ENCODE measurements at regions not wholly inside any gene's neighbourhood (a gene's known extent, or its start where the extent isn't known, plus 50 kb on each side); places are given as distances from the start of the nearest gene placed in this dataset.
A peak's percentile ranks its signal among the peaks of the same experiment; 100 is the strongest.

DNA sequence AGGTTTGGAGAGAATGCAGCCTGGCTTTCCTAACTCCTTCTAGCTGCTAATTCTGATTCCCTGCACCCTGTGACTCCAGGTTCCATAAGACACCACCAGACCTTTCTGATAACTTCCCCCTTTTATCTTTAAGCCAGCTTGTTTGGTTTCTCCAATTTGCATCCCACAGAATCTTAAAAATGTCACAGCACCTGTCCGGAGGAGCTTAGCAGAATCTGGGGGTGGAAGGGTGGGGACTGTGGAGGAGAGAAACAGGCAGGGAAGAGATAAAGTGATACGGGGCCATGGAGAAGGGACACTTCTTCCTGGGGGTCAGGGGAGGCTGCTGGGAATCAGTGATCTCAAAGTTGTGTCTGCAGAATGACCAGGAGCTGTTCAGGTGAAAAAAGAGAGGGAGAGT is 59.4 kb downstream of the FOXL1 start:
- no peaks in the 10 kb centered on the region for H3K9me3 Mint-ChIP-seq
- peaks cover 48% of the 10 kb centered on the region for H3K4me1 Mint-ChIP-seq
- H3K36me3 Mint-ChIP-seq (ENCODE audit: low read depth), result peaks cover 4% of the 10 kb centered on the region
- TF ChIP-seq, protein P1, sequence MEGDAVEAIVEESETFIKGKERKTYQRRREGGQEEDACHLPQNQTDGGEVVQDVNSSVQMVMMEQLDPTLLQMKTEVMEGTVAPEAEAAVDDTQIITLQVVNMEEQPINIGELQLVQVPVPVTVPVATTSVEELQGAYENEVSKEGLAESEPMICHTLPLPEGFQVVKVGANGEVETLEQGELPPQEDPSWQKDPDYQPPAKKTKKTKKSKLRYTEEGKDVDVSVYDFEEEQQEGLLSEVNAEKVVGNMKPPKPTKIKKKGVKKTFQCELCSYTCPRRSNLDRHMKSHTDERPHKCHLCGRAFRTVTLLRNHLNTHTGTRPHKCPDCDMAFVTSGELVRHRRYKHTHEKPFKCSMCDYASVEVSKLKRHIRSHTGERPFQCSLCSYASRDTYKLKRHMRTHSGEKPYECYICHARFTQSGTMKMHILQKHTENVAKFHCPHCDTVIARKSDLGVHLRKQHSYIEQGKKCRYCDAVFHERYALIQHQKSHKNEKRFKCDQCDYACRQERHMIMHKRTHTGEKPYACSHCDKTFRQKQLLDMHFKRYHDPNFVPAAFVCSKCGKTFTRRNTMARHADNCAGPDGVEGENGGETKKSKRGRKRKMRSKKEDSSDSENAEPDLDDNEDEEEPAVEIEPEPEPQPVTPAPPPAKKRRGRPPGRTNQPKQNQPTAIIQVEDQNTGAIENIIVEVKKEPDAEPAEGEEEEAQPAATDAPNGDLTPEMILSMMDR (IDR thresholded peaks at IDR 0.05), result no peak
- no peak overlapping the region for H3K27ac Mint-ChIP-seq
- H3K4me3 Mint-ChIP-seq, result no peak overlapping the region
- peaks cover 9% of the 10 kb centered on the region for H3K27me3 Mint-ChIP-seq (ENCODE audit: low read depth, poor library complexity)
- DNase-seq, result no peak

DNA sequence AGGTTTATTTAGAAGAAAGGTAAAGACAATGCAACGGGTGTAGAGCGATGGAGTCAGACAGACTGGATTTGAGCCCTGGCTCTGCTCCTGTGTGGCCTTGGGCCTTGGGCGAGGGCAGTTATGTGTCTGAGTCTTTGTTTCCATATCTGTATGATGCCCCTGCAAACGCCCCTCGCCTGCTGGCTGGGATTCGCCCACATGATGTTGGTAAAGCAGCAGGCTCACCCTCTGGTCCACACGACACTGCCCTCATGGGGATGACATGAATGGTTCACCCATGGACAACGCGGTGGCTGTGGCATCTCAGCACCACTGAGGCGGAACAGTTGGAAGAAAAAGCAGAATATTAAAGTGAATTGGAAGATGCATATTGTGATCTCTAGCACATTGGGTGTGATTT is 60.3 kb downstream of the FOXL1 start:
- H3K36me3 Mint-ChIP-seq (ENCODE audit: low read depth), result no peaks in the 10 kb centered on the region
- TF ChIP-seq, protein P1 (IDR thresholded peaks at IDR 0.05), result no peak
- H3K27ac Mint-ChIP-seq, result no peak overlapping the region
- peaks cover 9% of the 10 kb centered on the region for H3K27me3 Mint-ChIP-seq (ENCODE audit: low read depth, poor library complexity)
- DNase-seq, result no peak
- H3K9me3 Mint-ChIP-seq, result no peaks in the 10 kb centered on the region
- no peak overlapping the region for H3K4me3 Mint-ChIP-seq
- H3K4me1 Mint-ChIP-seq, result peaks cover 48% of the 10 kb centered on the region

DNA sequence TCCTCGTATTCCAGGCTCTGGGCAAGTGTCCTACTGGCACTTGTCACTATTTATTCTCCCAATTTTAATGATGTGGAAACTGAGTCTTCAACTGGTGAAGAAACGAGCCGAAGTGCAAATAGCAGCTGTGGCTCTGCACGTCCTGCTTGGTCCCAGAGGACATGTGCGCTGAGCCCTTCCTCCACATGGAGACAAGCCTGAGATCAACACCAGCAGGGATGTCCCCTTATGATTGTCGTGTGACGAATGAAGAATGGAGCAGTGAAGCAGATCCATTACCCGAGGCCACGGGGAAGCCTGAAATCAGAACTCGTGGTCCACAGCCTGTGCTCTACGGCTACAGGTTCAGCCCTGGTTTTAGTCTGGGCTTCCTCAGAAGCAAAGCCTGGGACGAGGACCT is 61.0 kb downstream of the FOXL1 start:
- Mint-ChIP-seq H3K9me3 (no peaks in the 10 kb centered on the region), H3K36me3 (ENCODE audit: low read depth) (no peaks in the 10 kb centered on the region), H3K4me1 (peaks cover 48% of the 10 kb centered on the region), H3K4me3 (no peak overlapping the region), H3K27me3 (ENCODE audit: low read depth, poor library complexity) (peaks cover 13% of the 10 kb centered on the region), H3K27ac (no peak overlapping the region)
- no peak for DNase-seq
- TF ChIP-seq, protein P1 (IDR thresholded peaks at IDR 0.05), result no peak

DNA sequence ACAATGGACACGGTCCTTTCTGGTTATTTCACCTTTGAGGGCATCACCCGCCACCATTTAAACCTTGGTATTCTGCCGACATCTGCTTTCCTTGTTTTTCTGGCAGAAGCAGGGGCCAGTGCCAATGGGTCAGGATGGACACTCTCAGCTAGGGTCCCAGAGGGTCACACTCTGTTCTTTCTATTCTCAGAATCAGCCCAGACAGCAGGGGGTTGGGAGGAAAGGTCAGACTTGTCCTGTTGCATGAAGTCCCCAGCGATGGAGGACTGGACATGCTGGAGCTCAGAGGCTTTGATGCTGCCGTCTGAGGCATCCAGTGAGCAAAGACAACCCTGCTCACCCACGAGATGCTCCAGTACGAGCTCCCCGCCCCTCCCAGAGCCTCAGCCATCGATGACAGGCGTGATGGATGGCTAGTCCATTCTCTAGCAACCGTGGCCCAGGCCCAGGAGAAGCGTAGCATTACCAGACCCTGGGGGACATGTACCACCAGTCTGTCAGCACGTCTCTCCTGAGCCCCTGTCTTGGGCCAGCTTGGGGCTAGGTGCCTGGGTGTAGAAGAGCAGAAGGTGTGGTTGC is 62.0 kb downstream of the FOXL1 start:
- peak; percentile 36 for DNase-seq
- peaks cover 38% of the 10 kb centered on the region for H3K4me1 Mint-ChIP-seq
- no peak overlapping the region for H3K4me3 Mint-ChIP-seq
- TF ChIP-seq, protein P1 (IDR thresholded peaks at IDR 0.05), result no peak
- no peaks in the 10 kb centered on the region for H3K9me3 Mint-ChIP-seq
- no peaks in the 10 kb centered on the region for H3K36me3 Mint-ChIP-seq (ENCODE audit: low read depth)
- H3K27me3 Mint-ChIP-seq (ENCODE audit: low read depth, poor library complexity), result peaks cover 13% of the 10 kb centered on the region
- H3K27ac Mint-ChIP-seq, result no peak overlapping the region

DNA sequence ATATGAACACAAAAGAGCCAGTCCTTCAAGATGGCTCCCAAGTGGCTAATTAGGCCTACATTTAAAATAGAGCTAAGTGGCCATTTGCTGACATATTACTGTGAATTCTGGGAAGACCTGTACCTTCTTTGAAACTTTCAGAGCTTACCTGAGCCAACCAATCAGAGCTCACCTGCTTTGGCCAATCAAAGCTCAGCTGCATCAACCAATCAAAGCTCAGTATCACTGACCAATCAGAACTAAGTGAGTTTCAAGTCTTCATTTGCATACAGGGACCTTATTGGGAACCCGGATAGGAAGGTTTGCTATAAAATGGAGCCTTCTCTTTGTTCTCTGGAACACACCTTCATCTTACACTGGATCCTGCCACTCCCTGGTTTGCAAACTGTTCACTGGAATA is 63.7 kb downstream of the FOXL1 start:
- Mint-ChIP-seq H3K4me3 (no peak overlapping the region), H3K36me3 (ENCODE audit: low read depth) (peaks cover 3% of the 10 kb centered on the region), H3K27me3 (ENCODE audit: low read depth, poor library complexity) (peaks cover 21% of the 10 kb centered on the region), H3K9me3 (peaks cover 5% of the 10 kb centered on the region), H3K4me1 (peaks cover 29% of the 10 kb centered on the region), H3K27ac (no peak overlapping the region)
- DNase-seq, result no peak
- TF ChIP-seq, protein P1 (IDR thresholded peaks at IDR 0.05), result no peak

DNA sequence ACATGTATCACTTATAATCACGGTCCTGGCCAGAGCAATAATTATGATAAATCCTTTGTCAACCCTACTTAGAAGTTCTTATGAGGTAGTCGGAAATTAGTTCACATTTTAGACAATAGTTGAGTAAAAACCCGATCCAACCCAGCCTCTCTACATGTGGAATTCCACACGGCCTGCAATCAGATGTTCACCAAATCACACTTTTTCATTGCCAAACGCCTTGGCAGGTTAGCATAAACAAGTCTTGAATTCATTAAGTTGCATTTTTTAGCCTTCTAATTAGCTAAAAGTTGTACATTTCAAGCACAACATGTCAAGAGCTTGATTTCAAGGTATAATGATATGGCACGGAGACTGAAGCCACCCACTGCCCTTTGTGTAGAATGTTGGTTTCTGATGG is 65.3 kb downstream of the FOXL1 start:
- no peak for DNase-seq
- peaks cover 27% of the 10 kb centered on the region for H3K27me3 Mint-ChIP-seq (ENCODE audit: low read depth, poor library complexity)
- peaks cover 19% of the 10 kb centered on the region for H3K9me3 Mint-ChIP-seq
- peaks cover 14% of the 10 kb centered on the region for H3K4me1 Mint-ChIP-seq
- H3K27ac Mint-ChIP-seq, result no peak overlapping the region
- no peak overlapping the region for H3K4me3 Mint-ChIP-seq
- peaks cover 16% of the 10 kb centered on the region for H3K36me3 Mint-ChIP-seq (ENCODE audit: low read depth)
- TF ChIP-seq, protein P1 (IDR thresholded peaks at IDR 0.05), result no peak

All from nephron progenitor cell (in vitro differentiated cells).